OCI-LY1 (cell line): ENCODE measurements at regions not wholly inside any gene's neighbourhood (a gene's known extent, or its start where the extent isn't known, plus 50 kb on each side); places are given as distances from the start of the nearest gene placed in this dataset.
"Not testable (repeated sequence)": the region's sequence is repeated elsewhere in the genome, so short reads cannot be mapped to it uniquely, and the experiment has no call there.

Experiments used
- CTCF ChIP-seq: fragments of 200-600 bp; sonication (generic), shearing (Covaris generic); IDR thresholded peaks from 2 replicates; pipeline ENCODE4 v1.5.1; 2017; ENCODE audit warnings: mild to moderate bottlenecking, antibody characterized with exemption, low read length, moderate library complexity, mixed read lengths
- EZH2 ChIP-seq: fragments of 200-600 bp; sonication (generic), shearing (Covaris generic); IDR thresholded peaks from 2 replicates; pipeline ENCODE4 v1.8.0; 2017; ENCODE audit warnings: borderline replicate concordance, mixed run types, mild to moderate bottlenecking, antibody characterized with exemption, low read length, moderate library complexity, mixed read lengths

- not testable (repeated sequence) for TF ChIP-seq CTCF, EZH2
These were observed 367.3 kb upstream of the NECTIN3 start for GRCh38 chr3:110704332-110704731.
